ENCODE measurements at regions not wholly inside any gene's neighbourhood (a gene's known extent, or its start where the extent isn't known, plus 50 kb on each side); places are given as distances from the start of the nearest gene placed in this dataset.

- no peak for TF ChIP-seq EZH2phosphoT487 (IDR thresholded peaks at IDR 0.05; ENCODE audit: borderline replicate concordance, low read length)
- TF ChIP-seq CTCF (IDR thresholded peaks at IDR 0.05; ENCODE audit: low read depth, low read length, poor library complexity, severe bottlenecking) = no peak
- Histone ChIP-seq H3K27ac (ENCODE audit: low read depth, low read length) (no peak overlapping the region), H3K9me3 (ENCODE audit: control insufficient read depth, insufficient read depth, low read length) (no peaks in the 10 kb centered on the region), H3K36me3 (ENCODE audit: control insufficient read depth, low read length) (no peaks in the 10 kb centered on the region), H3K9me2 (replicated peaks; ENCODE audit: control insufficient read depth, low read length) (no peaks in the 10 kb centered on the region), H3K4me3 (ENCODE audit: low read length) (no peak overlapping the region), H3F3A (ENCODE audit: control insufficient read depth, insufficient read depth) (no peaks in the 10 kb centered on the region), H3K27me3 (ENCODE audit: control insufficient read depth, low read length) (no peaks in the 10 kb centered on the region), H3K4me1 (ENCODE audit: control insufficient read depth, low read length) (no peaks in the 10 kb centered on the region), H3K4me2 (ENCODE audit: low read length) (no peak overlapping the region), H3K79me2 (ENCODE audit: control insufficient read depth, low read length) (no peaks in the 10 kb centered on the region), H4K20me1 (ENCODE audit: control insufficient read depth, insufficient read depth, low read depth, low read length) (no peaks in the 10 kb centered on the region)
Observed at GRCh38 chr1:166221316-166221715, 54.5 kb upstream of the FAM78B start.

- Histone ChIP-seq H3K4me1 (ENCODE audit: control insufficient read depth, low read length) (no peaks in the 10 kb centered on the region), H3K27ac (ENCODE audit: low read depth, low read length) (no peak overlapping the region), H3K79me2 (ENCODE audit: control insufficient read depth, low read length) (no peaks in the 10 kb centered on the region), H3K27me3 (ENCODE audit: control insufficient read depth, low read length) (no peaks in the 10 kb centered on the region), H3K36me3 (ENCODE audit: control insufficient read depth, low read length) (no peaks in the 10 kb centered on the region), H3K4me2 (ENCODE audit: low read length) (no peak overlapping the region), H3K4me3 (ENCODE audit: low read length) (no peak overlapping the region), H3K9me3 (ENCODE audit: control insufficient read depth, insufficient read depth, low read length) (no peaks in the 10 kb centered on the region), H3K9me2 (replicated peaks; ENCODE audit: control insufficient read depth, low read length) (no peaks in the 10 kb centered on the region), H4K20me1 (ENCODE audit: control insufficient read depth, insufficient read depth, low read depth, low read length) (no peaks in the 10 kb centered on the region), H3F3A (ENCODE audit: control insufficient read depth, insufficient read depth) (no peaks in the 10 kb centered on the region)
- TF ChIP-seq CTCF (IDR thresholded peaks at IDR 0.05; ENCODE audit: low read depth, low read length, poor library complexity, severe bottlenecking) = no peak
- TF ChIP-seq EZH2phosphoT487 (IDR thresholded peaks at IDR 0.05; ENCODE audit: borderline replicate concordance, low read length) = no peak
Observed at GRCh38 chr1:166233750-166234366, 67.1 kb upstream of the FAM78B start.

GRCh38 chr1:166235728-166236127, 68.9 kb upstream of the FAM78B start:
- H3K9me2 ChIP-seq (replicated peaks; ENCODE audit: control insufficient read depth, low read length) = no peaks in the 10 kb centered on the region
- no peaks in the 10 kb centered on the region for H3K4me1 ChIP-seq (ENCODE audit: control insufficient read depth, low read length)
- H3K9me3 ChIP-seq (ENCODE audit: control insufficient read depth, insufficient read depth, low read length) = no peaks in the 10 kb centered on the region
- H3F3A ChIP-seq (ENCODE audit: control insufficient read depth, insufficient read depth) = no peaks in the 10 kb centered on the region
- no peak for TF ChIP-seq CTCF (IDR thresholded peaks at IDR 0.05; ENCODE audit: low read depth, low read length, poor library complexity, severe bottlenecking)
- TF ChIP-seq EZH2phosphoT487 (IDR thresholded peaks at IDR 0.05; ENCODE audit: borderline replicate concordance, low read length) = no peak
- no peaks in the 10 kb centered on the region for H3K79me2 ChIP-seq (ENCODE audit: control insufficient read depth, low read length)
- no peaks in the 10 kb centered on the region for H4K20me1 ChIP-seq (ENCODE audit: control insufficient read depth, insufficient read depth, low read depth, low read length)
- no peak overlapping the region for H3K4me3 ChIP-seq (ENCODE audit: low read length)
- no peak overlapping the region for H3K4me2 ChIP-seq (ENCODE audit: low read length)
- no peaks in the 10 kb centered on the region for H3K36me3 ChIP-seq (ENCODE audit: control insufficient read depth, low read length)
- no peak overlapping the region for H3K27ac ChIP-seq (ENCODE audit: low read depth, low read length)
- H3K27me3 ChIP-seq (ENCODE audit: control insufficient read depth, low read length) = no peaks in the 10 kb centered on the region
